Gastroesophageal sphincter (tissue), 4 donors: ENCODE measurements at regions not wholly inside any gene's neighbourhood (a gene's known extent, or its start where the extent isn't known, plus 50 kb on each side); places are given as distances from the start of the nearest gene placed in this dataset.

Source experiments
- ATAC-seq: fragments of 150-250 bp; one replicate; pipeline ENCODE4 v1.9.1; 2016; ENCODE audit warnings: mild to moderate bottlenecking, moderate library complexity
- H3K27ac ChIP-seq, 4 donors: fragments of 200-600 bp; sonication (generic) in 3 of 4; 1 replicate in 3 of 4; 2 replicates in 1 of 4; pipeline ENCODE4 v1.5.1; 2016 to 2019
- H3K27me3 ChIP-seq: fragments of 200-600 bp; sonication (generic); one replicate; pipeline ENCODE4 v1.5.1; 2019
- H3K36me3 ChIP-seq, 2 donors: fragments of 200-600 bp; sonication (generic); one replicate each; pipeline ENCODE4 v1.5.1; 2019; ENCODE audit warnings: control low read depth in 1 of 2
- H3K4me1 ChIP-seq, 3 donors: fragments of 200-600 bp; sonication (generic); 1 replicate in 2 of 3; 2 replicates in 1 of 3; pipeline ENCODE4 v1.5.1; 2016 to 2019; ENCODE audit warnings: control low read depth in 2 of 3
- H3K4me3 ChIP-seq, 2 donors: fragments of 200-600 bp; sonication (generic); one replicate each; pipeline ENCODE4 v1.5.1; 2019; ENCODE audit warnings: mild to moderate bottlenecking in 1 of 2, moderate library complexity in 1 of 2
- H3K9me3 ChIP-seq, 3 donors: fragments of 200-600 bp; sonication (generic); one replicate each; pipeline ENCODE4 v1.5.1; 2017 to 2019; ENCODE audit warnings: control low read depth in 2 of 3
- EP300 ChIP-seq: sonication (generic); formaldehyde crosslinking; IDR thresholded peaks from one replicate; pipeline ENCODE4 v1.6.1; 2017; ENCODE audit warnings: antibody characterized with exemption, mild to moderate bottlenecking
- POLR2A ChIP-seq, 2 donors: fragments of 450-650 bp; IDR thresholded peaks; one replicate each; pipeline ENCODE4 v1.6.1; 2017; ENCODE audit warnings: antibody characterized with exemption in 2 of 2, mild to moderate bottlenecking in 2 of 2, moderate library complexity in 1 of 2
- POLR2AphosphoS5 ChIP-seq: sonication (generic); formaldehyde crosslinking; IDR thresholded peaks from one replicate; pipeline ENCODE4 v1.6.1; 2017; ENCODE audit warnings: antibody characterized with exemption
- WGBS, 2 donors: methylation state at CpG; one replicate each; pipeline ENCODE4 v1.1.5; 2018; ENCODE audit warnings: low coverage in 1 of 2; 5-methylcytosine and 5-hydroxymethylcytosine counted together
- TF ChIP-seq, protein P1 (sequence below), 4 experiments: fragments of 200-600 bp in 2 of 4; fragments of 450-650 bp in 2 of 4; sonication (generic) in 1 of 4; IDR thresholded peaks; one replicate each; pipeline ENCODE4 v1.5.1; 2017 to 2019; ENCODE audit warnings: antibody characterized with exemption in 4 of 4, mild to moderate bottlenecking in 2 of 4, moderate library complexity in 2 of 4

DNA sequence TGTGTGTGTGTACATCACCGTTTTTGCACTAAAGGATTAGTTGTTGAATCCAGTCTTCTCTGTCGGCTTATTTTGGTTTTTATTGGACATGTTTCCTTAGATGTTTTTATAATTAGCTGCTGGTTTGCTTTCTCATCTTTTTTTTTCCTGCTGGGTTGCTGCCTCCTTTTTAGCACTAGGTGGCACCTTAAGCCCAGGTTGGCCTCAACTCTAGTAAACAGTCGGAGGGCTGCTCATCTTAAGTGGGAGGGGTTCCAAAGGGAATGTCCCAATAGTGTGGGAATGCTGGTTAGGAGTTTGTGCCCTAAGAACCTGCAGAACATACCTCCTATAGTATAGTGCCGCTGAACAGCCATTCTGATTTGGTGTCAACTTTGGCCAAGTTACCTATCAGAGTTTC lies 570.1 kb upstream of the CXADR start:
- H3K4me1 ChIP-seq = no peaks in the 10 kb centered on the region
- 80% methylated on average over 1 of the region's 4 CpGs; no CpG with 5 or more reads in 1 of the 2 donors for WGBS, 2 donors
- no peak overlapping the region for H3K4me3 ChIP-seq
- ATAC-seq = no peak
- H3K9me3 ChIP-seq = peaks cover 0 to 21% (median 0%) of the 10 kb centered on the region in 3 donors
- TF ChIP-seq, protein P1, sequence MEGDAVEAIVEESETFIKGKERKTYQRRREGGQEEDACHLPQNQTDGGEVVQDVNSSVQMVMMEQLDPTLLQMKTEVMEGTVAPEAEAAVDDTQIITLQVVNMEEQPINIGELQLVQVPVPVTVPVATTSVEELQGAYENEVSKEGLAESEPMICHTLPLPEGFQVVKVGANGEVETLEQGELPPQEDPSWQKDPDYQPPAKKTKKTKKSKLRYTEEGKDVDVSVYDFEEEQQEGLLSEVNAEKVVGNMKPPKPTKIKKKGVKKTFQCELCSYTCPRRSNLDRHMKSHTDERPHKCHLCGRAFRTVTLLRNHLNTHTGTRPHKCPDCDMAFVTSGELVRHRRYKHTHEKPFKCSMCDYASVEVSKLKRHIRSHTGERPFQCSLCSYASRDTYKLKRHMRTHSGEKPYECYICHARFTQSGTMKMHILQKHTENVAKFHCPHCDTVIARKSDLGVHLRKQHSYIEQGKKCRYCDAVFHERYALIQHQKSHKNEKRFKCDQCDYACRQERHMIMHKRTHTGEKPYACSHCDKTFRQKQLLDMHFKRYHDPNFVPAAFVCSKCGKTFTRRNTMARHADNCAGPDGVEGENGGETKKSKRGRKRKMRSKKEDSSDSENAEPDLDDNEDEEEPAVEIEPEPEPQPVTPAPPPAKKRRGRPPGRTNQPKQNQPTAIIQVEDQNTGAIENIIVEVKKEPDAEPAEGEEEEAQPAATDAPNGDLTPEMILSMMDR (IDR thresholded peaks at IDR 0.05) = no peak
- no peaks in the 10 kb centered on the region for H3K27me3 ChIP-seq
- no peaks in the 10 kb centered on the region for H3K36me3 ChIP-seq
- H3K27ac ChIP-seq = no peak overlapping the region

DNA sequence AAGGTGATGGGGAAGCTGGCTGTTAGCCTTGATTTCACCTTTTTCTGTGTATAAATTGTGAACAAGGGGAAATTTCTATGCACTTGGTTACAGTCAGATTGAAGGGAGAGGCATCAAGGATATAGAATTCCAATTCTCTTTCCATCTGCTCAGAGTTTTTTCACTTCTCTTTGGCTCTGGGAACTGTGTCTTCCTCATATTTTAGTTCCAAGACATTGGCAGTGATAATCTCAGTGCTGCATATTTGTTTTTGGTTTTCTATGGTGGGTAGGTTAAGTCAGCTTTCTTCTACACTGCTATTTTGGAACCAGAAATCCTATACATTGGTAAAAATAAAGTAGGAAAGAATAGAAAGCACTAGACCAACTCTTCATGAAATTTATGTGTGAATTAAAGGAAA lies 569.6 kb upstream of the CXADR start:
- TF ChIP-seq POLR2A (IDR thresholded peaks at IDR 0.05) (no peak), POLR2AphosphoS5 (no peak), EP300 (no peak)
- TF ChIP-seq, protein P1 (IDR thresholded peaks at IDR 0.05) = no peak
- Histone ChIP-seq H3K4me3 (no peak overlapping the region), H3K36me3 (no peaks in the 10 kb centered on the region), H3K4me1 (no peaks in the 10 kb centered on the region), H3K27me3 (no peaks in the 10 kb centered on the region), H3K9me3 (peaks cover 0 to 21% (median 0%) of the 10 kb centered on the region in 3 donors), H3K27ac (no peak overlapping the region)
- no peak for ATAC-seq

DNA sequence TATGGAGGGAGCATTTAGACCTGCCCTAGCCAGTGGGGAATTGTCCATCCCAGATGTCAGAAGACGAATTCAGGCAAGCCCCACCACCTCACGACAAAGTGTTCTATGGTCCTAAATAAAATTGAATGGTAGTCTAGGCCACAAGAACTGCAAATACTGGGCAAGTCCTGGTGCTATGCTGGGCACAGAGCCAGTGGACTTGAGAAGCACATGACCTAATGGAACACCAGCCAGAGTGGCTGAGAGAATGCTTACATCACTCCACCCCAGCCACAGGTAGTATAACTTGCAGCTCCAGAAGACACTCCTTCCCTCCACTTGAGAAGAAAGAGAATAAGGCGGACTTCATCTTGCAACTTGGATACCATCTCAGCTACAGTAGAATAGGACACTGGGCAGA lies 567.3 kb upstream of the CXADR start:
- Histone ChIP-seq H3K4me3 (no peak overlapping the region), H3K27me3 (no peaks in the 10 kb centered on the region), H3K4me1 (no peaks in the 10 kb centered on the region), H3K9me3 (peaks cover 0 to 21% (median 0%) of the 10 kb centered on the region in 3 donors), H3K36me3 (no peaks in the 10 kb centered on the region), H3K27ac (no peak overlapping the region)
- whole genome bisulfite sequencing, 2 donors = 100% methylated on average over 3 of the region's 3 CpGs; no CpG with 5 or more reads in 1 of the 2 donors
- no peak for ATAC-seq
- no peak for TF ChIP-seq POLR2A (IDR thresholded peaks at IDR 0.05)
- TF ChIP-seq, protein P1 (IDR thresholded peaks at IDR 0.05) = no peak

DNA sequence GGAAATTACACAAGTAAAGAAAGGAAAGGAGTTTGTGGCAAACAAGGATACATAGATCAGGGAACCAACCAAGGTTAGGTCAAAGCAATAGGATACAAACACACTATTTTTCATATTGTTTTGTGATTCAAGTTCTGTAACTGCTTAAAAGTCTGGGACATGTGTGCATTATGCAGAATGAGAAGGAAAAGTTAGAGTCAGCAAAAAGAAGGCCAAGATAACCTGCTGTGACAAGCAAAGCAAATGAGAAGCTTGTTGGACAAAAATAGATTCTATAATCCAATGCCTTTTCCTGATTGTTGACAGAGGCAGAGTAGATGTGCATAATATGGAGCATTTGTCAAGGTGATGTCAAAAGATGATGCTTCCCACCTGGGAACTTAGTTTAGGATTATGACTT lies 556.0 kb upstream of the CXADR start:
- no peak for ATAC-seq
- Histone ChIP-seq H3K27ac (no peak overlapping the region), H3K4me3 (no peak overlapping the region)

DNA sequence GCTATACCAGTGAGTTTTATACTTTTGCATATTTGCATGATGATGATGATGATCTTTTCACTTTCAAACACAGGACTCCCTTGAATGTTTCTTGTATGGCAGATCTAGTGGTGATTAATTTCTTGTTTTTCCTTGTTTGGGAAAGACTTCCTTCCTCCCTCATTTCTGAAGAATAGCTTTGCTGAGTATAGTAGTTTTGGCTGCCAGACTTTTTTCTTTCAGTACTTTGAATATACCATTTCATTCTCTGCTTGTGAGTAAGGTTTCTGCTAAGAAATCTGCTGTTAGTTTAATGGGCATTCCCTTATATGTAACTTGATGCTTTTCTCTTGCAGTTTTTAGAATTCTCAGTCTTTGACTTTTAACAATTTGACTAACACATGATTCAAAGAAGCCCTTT lies 547.4 kb upstream of the CXADR start:
- Histone ChIP-seq H3K27ac (no peak overlapping the region), H3K4me3 (no peak overlapping the region), H3K4me1 (no peaks in the 10 kb centered on the region), H3K27me3 (no peaks in the 10 kb centered on the region), H3K9me3 (peaks cover 0 to 23% (median 0%) of the 10 kb centered on the region in 3 donors), H3K36me3 (no peaks in the 10 kb centered on the region)
- ATAC-seq = no peak
- TF ChIP-seq POLR2AphosphoS5 = no peak
- TF ChIP-seq EP300 = no peak
- TF ChIP-seq POLR2A (IDR thresholded peaks at IDR 0.05) = no peak

More for the DNA sequence above, 556.0 kb upstream of the CXADR start:
- no peaks in the 10 kb centered on the region for H3K4me1 ChIP-seq
- H3K9me3 ChIP-seq = no peaks in the 10 kb centered on the region
- H3K27me3 ChIP-seq = no peaks in the 10 kb centered on the region
- no peak for TF ChIP-seq EP300
- TF ChIP-seq, protein P1 (IDR thresholded peaks at IDR 0.05) = no peak
- no peak for TF ChIP-seq POLR2A (IDR thresholded peaks at IDR 0.05)
- no peak for TF ChIP-seq POLR2AphosphoS5
- H3K36me3 ChIP-seq = no peaks in the 10 kb centered on the region

DNA sequence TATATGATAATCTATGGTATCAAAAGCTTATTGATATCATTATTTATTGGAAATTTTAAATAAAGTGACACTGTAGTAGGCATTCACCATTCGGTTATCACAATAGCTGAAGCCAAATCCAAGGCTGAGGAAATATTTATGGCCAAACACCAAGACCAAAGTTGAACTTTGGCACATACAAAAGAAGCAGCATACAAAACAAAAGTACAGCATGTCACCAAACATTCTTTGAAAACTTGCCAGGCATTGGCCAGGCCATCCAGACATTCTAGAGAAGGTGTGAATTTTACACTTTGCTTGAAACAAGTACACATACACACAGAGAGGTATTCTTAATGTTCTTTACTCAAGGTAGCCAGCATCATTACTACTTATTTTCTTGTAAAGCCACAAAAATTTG lies 544.4 kb upstream of the CXADR start:
- TF ChIP-seq, protein P1 (IDR thresholded peaks at IDR 0.05) = no peak
- TF ChIP-seq POLR2AphosphoS5 (no peak), POLR2A (IDR thresholded peaks at IDR 0.05) (no peak), EP300 (no peak)
- no peak for ATAC-seq
- H3K27ac ChIP-seq = no peak overlapping the region
- H3K9me3 ChIP-seq = peaks cover 0 to 23% (median 0%) of the 10 kb centered on the region in 3 donors
- no peaks in the 10 kb centered on the region for H3K4me1 ChIP-seq
- WGBS, 2 donors = 90 to 100% methylated on average over 1 of the region's 1 CpG
- H3K36me3 ChIP-seq = no peaks in the 10 kb centered on the region
- H3K27me3 ChIP-seq = no peaks in the 10 kb centered on the region
- no peak overlapping the region for H3K4me3 ChIP-seq
